Upper lobe of left lung (tissue), 4 donors: ENCODE measurements at regions not wholly inside any gene's neighbourhood (a gene's known extent, or its start where the extent isn't known, plus 50 kb on each side); places are given as distances from the start of the nearest gene placed in this dataset.

Experiments
- CTCF ChIP-seq, 6 experiments: fragments of 450-650 bp in 4 of 6; fragments of 200-600 bp in 2 of 6; sonication (generic) in 2 of 6; IDR thresholded peaks; one replicate each; pipeline ENCODE4 v1.5.1; 2016 to 2019; ENCODE audit warnings: antibody characterized with exemption in 6 of 6
- EP300 ChIP-seq, 4 donors: sonication (generic); formaldehyde crosslinking; IDR thresholded peaks; one replicate each; pipeline ENCODE4 v1.5.1; 2017; ENCODE audit warnings: antibody characterized with exemption in 4 of 4, control low read depth in 2 of 4
- POLR2A ChIP-seq, 4 donors: fragments of 450-650 bp; IDR thresholded peaks; one replicate each; pipeline ENCODE4 v1.5.1; 2016 to 2017; ENCODE audit warnings: antibody characterized with exemption in 4 of 4, mild to moderate bottlenecking in 2 of 4
- POLR2AphosphoS5 ChIP-seq, 2 donors: sonication (generic); formaldehyde crosslinking; IDR thresholded peaks; one replicate each; pipeline ENCODE4 v1.5.1; 2017; ENCODE audit warnings: antibody characterized with exemption in 2 of 2

- TF ChIP-seq CTCF (IDR thresholded peaks at IDR 0.05) (no peak), EP300 (IDR thresholded peaks at IDR 0.05) (no peak), POLR2AphosphoS5 (IDR thresholded peaks at IDR 0.05) (no peak), POLR2A (IDR thresholded peaks at IDR 0.05) (no peak)
Measured at GRCh38 chr10:89147256-89147655, 59.9 kb downstream of the CH25H start.
